HEK293 (cell line): ENCODE measurements at regions not wholly inside any gene's neighbourhood (a gene's known extent, or its start where the extent isn't known, plus 50 kb on each side); places are given as distances from the start of the nearest gene placed in this dataset.

Experiments used
- CTCF ChIA-PET: fragments of 350-600 bp; formaldehyde crosslinking; extraction: SDS; loops from one replicate; lab custom pipeline; 2021; ENCODE audit warnings: antibody characterized with exemption; lab: Yijun Ruan, JAX
- POLR2A ChIA-PET: fragments of 300-600 bp; formaldehyde crosslinking; extraction: SDS; loops from one replicate; lab custom pipeline; 2020; ENCODE audit warnings: antibody characterized with exemption, inconsistent platforms; lab: Yijun Ruan, JAX
- H3K27ac ChIP-seq: fragments of 200-500 bp; sonication (Bioruptor generic); 2 replicates; pipeline ENCODE4 v1.5.1; 2014; ENCODE audit warnings: low read depth, low read length, control low read depth, inconsistent platforms; ENCODE audit errors: extremely low read depth
- H3K36me3 ChIP-seq, 2 experiments: fragments of 200-500 bp in 1 of 2; sonication (Bioruptor generic) in 1 of 2; 1 replicate in 1 of 2; 2 replicates in 1 of 2; pipeline ENCODE4 v1.5.1; 2014 to 2017; ENCODE audit warnings: inconsistent platforms in 2 of 2, low read length in 2 of 2; ENCODE audit not compliant: control insufficient read depth in 2 of 2, insufficient read depth in 1 of 2
- H3K4me1 ChIP-seq: fragments of 200-500 bp; sonication (Bioruptor generic); 2 replicates; pipeline ENCODE4 v1.5.1; 2014; ENCODE audit warnings: mild to moderate bottlenecking, low read length, inconsistent platforms; ENCODE audit not compliant: control insufficient read depth, insufficient read depth
- H3K4me3 ChIP-seq: 2 replicates; pipeline ENCODE4 v1.5.1; 2011; ENCODE audit warnings: low read depth, mild to moderate bottlenecking, control low read depth, low read length, moderate library complexity
- H3K9me3 ChIP-seq: fragments of 200-500 bp; sonication (Bioruptor generic); 2 replicates; pipeline ENCODE4 v1.5.1; 2014; ENCODE audit warnings: low read depth, low read length, inconsistent platforms; ENCODE audit not compliant: control insufficient read depth, insufficient read depth
- FEZF1 ChIP-seq: fragments of 450-650 bp; formaldehyde crosslinking; IDR thresholded peaks from 2 replicates; pipeline ENCODE4 v1.5.1; 2016; ENCODE audit warnings: missing biosample characterization, missing genetic modification characterization
- GLI4 ChIP-seq: fragments of 450-650 bp; formaldehyde crosslinking; IDR thresholded peaks from 2 replicates; pipeline ENCODE4 v1.5.1; 2016; ENCODE audit warnings: missing biosample characterization, missing genetic modification characterization
- KLF16 ChIP-seq: fragments of 450-650 bp; formaldehyde crosslinking; IDR thresholded peaks from 2 replicates; pipeline ENCODE4 v1.5.1; 2017; ENCODE audit warnings: missing biosample characterization, missing genetic modification characterization
- REPIN1 ChIP-seq: fragments of 450-650 bp; formaldehyde crosslinking; IDR thresholded peaks from 2 replicates; pipeline ENCODE4 v1.5.1; 2017; ENCODE audit warnings: missing biosample characterization, missing genetic modification characterization, low read depth
- SP7 ChIP-seq: fragments of 450-650 bp; formaldehyde crosslinking; IDR thresholded peaks from 2 replicates; pipeline ENCODE4 v1.5.1; 2016; ENCODE audit warnings: missing biosample characterization, missing genetic modification characterization
- TSHZ1 ChIP-seq: fragments of 450-650 bp; formaldehyde crosslinking; IDR thresholded peaks from 2 replicates; pipeline ENCODE4 v1.5.1; 2016; ENCODE audit warnings: missing biosample characterization, missing genetic modification characterization, borderline replicate concordance
- ZBTB49 ChIP-seq: fragments of 450-650 bp; formaldehyde crosslinking; IDR thresholded peaks from 2 replicates; pipeline ENCODE4 v1.5.1; 2016; ENCODE audit warnings: missing biosample characterization, missing genetic modification characterization, low read depth
- ZFP37 ChIP-seq: fragments of 450-650 bp; formaldehyde crosslinking; IDR thresholded peaks from 2 replicates; pipeline ENCODE4 v1.5.1; 2016; ENCODE audit warnings: missing biosample characterization, missing genetic modification characterization
- ZFP69B ChIP-seq: fragments of 450-650 bp; formaldehyde crosslinking; IDR thresholded peaks from 2 replicates; pipeline ENCODE4 v1.5.1; 2016; ENCODE audit warnings: missing biosample characterization, missing genetic modification characterization
- ZNF132 ChIP-seq: fragments of 450-650 bp; formaldehyde crosslinking; IDR thresholded peaks from 2 replicates; pipeline ENCODE4 v1.5.1; 2017; ENCODE audit warnings: missing biosample characterization, missing genetic modification characterization, borderline replicate concordance
- ZNF146 ChIP-seq: fragments of 450-650 bp; formaldehyde crosslinking; IDR thresholded peaks from 2 replicates; pipeline ENCODE4 v1.5.1; 2016; ENCODE audit warnings: missing biosample characterization, missing genetic modification characterization
- ZNF18 ChIP-seq: fragments of 450-650 bp; formaldehyde crosslinking; IDR thresholded peaks from 2 replicates; pipeline ENCODE4 v1.5.1; 2016; ENCODE audit warnings: missing biosample characterization, missing genetic modification characterization
- ZNF184 ChIP-seq: fragments of 450-650 bp; IDR thresholded peaks from 2 replicates; pipeline ENCODE4 v1.5.1; 2018; ENCODE audit warnings: missing biosample characterization, mild to moderate bottlenecking, missing genetic modification characterization
- ZNF214 ChIP-seq: fragments of 450-650 bp; formaldehyde crosslinking; IDR thresholded peaks from 2 replicates; pipeline ENCODE4 v1.5.1; 2017; ENCODE audit warnings: missing biosample characterization, mild to moderate bottlenecking, missing genetic modification characterization, borderline replicate concordance
- ZNF292 ChIP-seq: fragments of 450-650 bp; formaldehyde crosslinking; IDR thresholded peaks from 2 replicates; pipeline ENCODE4 v1.5.1; 2016; ENCODE audit warnings: low read depth, missing biosample characterization, missing genetic modification characterization, borderline replicate concordance
- ZNF324 ChIP-seq: fragments of 450-650 bp; formaldehyde crosslinking; IDR thresholded peaks from 2 replicates; pipeline ENCODE4 v1.5.1; 2016; ENCODE audit warnings: missing biosample characterization, missing genetic modification characterization
- ZNF335 ChIP-seq: fragments of 450-650 bp; formaldehyde crosslinking; conservative IDR thresholded peaks from 2 replicates; pipeline ENCODE4 v1.5.1; 2016; ENCODE audit warnings: missing biosample characterization, missing genetic modification characterization
- ZNF433 ChIP-seq: fragments of 450-650 bp; formaldehyde crosslinking; IDR thresholded peaks from 2 replicates; pipeline ENCODE4 v1.5.1; 2016; ENCODE audit warnings: missing biosample characterization, missing genetic modification characterization, low read depth
- ZNF596 ChIP-seq: fragments of 450-650 bp; IDR thresholded peaks from 2 replicates; pipeline ENCODE4 v1.5.0; 2018; ENCODE audit warnings: missing biosample characterization, mild to moderate bottlenecking, missing genetic modification characterization, moderate library complexity
- ZNF621 ChIP-seq: fragments of 450-650 bp; formaldehyde crosslinking; IDR thresholded peaks from 2 replicates; pipeline ENCODE4 v1.5.1; 2017; ENCODE audit warnings: missing biosample characterization, missing genetic modification characterization
- ZNF677 ChIP-seq: fragments of 450-650 bp; IDR thresholded peaks from 2 replicates; pipeline ENCODE4 v1.5.0; 2018; ENCODE audit warnings: missing biosample characterization, mild to moderate bottlenecking, missing genetic modification characterization, moderate library complexity
- ZNF76 ChIP-seq: fragments of 450-650 bp; formaldehyde crosslinking; IDR thresholded peaks from 2 replicates; pipeline ENCODE4; 2016; ENCODE audit warnings: low read depth, missing biosample characterization, missing genetic modification characterization, borderline replicate concordance
- ZNF785 ChIP-seq: fragments of 450-650 bp; formaldehyde crosslinking; IDR thresholded peaks from 2 replicates; pipeline ENCODE4 v1.5.1; 2016; ENCODE audit warnings: missing biosample characterization, missing genetic modification characterization
- ZSCAN16 ChIP-seq: fragments of 450-650 bp; formaldehyde crosslinking; IDR thresholded peaks from 2 replicates; pipeline ENCODE4 v1.5.1; 2016; ENCODE audit warnings: missing biosample characterization, missing genetic modification characterization
- TF ChIP-seq, protein P1 (sequence below): fragments of 450-650 bp; formaldehyde crosslinking; IDR thresholded peaks from 2 replicates; pipeline ENCODE4 v1.5.1; 2016; ENCODE audit warnings: missing biosample characterization, missing genetic modification characterization

GRCh38 chr1:69076631-69077030 lies 491.1 kb upstream of the LRRC7 start:
- TF ChIP-seq ZNF146 (tag by site-specific recombination) (no peak), ZNF433 (tag by site-specific recombination) (no peak), ZNF18 (tag by site-specific recombination) (no peak), ZNF324 (tag by site-specific recombination) (no peak), ZNF132 (tag by site-specific recombination) (no peak), ZNF292 (tag by site-specific recombination) (no peak), TSHZ1 (no peak), KLF16 (tag by site-specific recombination) (no peak), ZNF76 (tag by site-specific recombination) (no peak), REPIN1 (no peak), ZNF785 (tag by site-specific recombination) (no peak), ZSCAN16 (no peak), GLI4 (tag by site-specific recombination) (no peak), ZNF214 (no peak), ZFP69B (tag by site-specific recombination) (no peak)
- Histone ChIP-seq H3K9me3 (no peaks in the 10 kb centered on the region), H3K36me3 (no peaks in the 10 kb centered on the region), H3K27ac (no peak overlapping the region), H3K4me3 (no peak overlapping the region), H3K4me1 (no peaks in the 10 kb centered on the region)
- ChIA-PET CTCF (interaction anchor here (0.6 kb wide), 1 partner anchor 17 kb away, joined by 3 read pairs; no protein-coding TSS in a partner anchor), POLR2A (no interaction called here)

DNA sequence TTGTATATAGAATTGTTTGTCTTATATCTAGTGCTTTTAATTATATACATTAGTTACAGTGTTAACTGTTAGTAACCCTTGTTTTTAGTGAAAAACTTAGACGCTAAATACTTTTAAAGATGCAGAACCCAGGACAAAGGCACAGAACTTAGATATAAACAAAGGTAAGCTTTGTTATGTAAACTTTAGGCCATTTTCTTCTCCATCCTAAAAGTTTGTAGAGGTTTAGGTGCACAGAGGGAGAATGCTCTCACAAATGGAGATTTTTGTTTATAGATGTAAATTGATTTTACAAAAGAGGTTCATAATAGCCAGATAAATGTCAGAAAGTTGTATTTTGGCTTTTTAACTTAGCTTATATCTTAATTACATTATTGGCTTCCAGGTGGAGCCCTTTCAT lies 490.5 kb upstream of the LRRC7 start:
- Histone ChIP-seq H3K4me3 (no peak overlapping the region), H3K27ac (no peak overlapping the region), H3K9me3 (no peaks in the 10 kb centered on the region), H3K36me3 (no peaks in the 10 kb centered on the region), H3K4me1 (no peaks in the 10 kb centered on the region)
- POLR2A ChIA-PET, result no interaction called here
- no peak for TF ChIP-seq ZNF335 (tag by site-specific recombination)
- TF ChIP-seq ZBTB49 (tag by site-specific recombination), result no peak
- TF ChIP-seq ZNF677 (tag by site-specific recombination), result no peak
- no peak for TF ChIP-seq ZFP37 (tag by site-specific recombination)
- TF ChIP-seq, protein P1, sequence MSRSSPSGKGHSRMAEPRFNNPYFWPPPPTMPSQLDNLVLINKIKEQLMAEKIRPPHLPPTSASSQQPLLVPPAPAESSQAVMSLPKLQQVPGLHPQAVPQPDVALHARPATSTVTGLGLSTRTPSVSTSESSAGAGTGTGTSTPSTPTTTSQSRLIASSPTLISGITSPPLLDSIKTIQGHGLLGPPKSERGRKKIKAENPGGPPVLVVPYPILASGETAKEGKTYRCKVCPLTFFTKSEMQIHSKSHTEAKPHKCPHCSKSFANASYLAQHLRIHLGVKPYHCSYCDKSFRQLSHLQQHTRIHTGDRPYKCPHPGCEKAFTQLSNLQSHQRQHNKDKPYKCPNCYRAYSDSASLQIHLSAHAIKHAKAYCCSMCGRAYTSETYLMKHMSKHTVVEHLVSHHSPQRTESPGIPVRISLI, result no peak
- TF ChIP-seq FEZF1 (tag by site-specific recombination), result no peak
- TF ChIP-seq SP7, result no peak
- TF ChIP-seq ZNF621 (tag by site-specific recombination), result no peak
- TF ChIP-seq ZNF18 (tag by site-specific recombination), result no peak
- no peak for TF ChIP-seq ZNF184 (tag by site-specific recombination)
- TF ChIP-seq ZNF596, result no peak
- CTCF ChIA-PET, result no interaction called here
